ENCODE measurements at regions not wholly inside any gene's neighbourhood (a gene's known extent, or its start where the extent isn't known, plus 50 kb on each side); places are given as distances from the start of the nearest gene placed in this dataset.

DNA sequence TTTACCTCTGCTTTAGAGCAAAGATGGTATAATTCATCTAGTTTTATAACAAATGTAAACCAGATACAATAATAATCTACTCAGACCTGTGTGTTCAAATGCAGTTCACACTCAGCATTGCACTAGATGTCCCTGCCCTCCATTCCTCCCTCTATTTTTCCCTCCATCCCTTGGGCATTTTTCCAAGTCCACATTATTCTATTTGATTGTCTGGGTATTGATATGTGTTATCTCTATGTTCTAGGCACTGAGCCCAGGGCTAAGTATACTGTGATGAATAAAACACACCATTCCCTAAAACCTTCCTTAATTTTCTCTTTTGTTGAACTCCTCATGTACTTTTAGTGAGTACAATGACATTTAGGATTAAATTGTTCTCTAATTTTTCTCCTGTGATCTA is 66.2 kb upstream of the HMCN1 start:
- H3K9me3 Mint-ChIP-seq: no peaks in the 10 kb centered on the region
- H3K4me3 Mint-ChIP-seq: no peak overlapping the region
- H3K27ac Mint-ChIP-seq: peak overlapping the region in 1 of 8 donors; percentile 8
- POLR2A ChIA-PET: no interaction called here
- H3K27me3 ChIP-seq (ENCODE audit: insufficient read depth, low read length, poor library complexity, severe bottlenecking): no peaks in the 10 kb centered on the region
- H3K4me1 Mint-ChIP-seq: peaks cover 3 to 12% (median 5%) of the 10 kb centered on the region in 3 donors
- no peaks in the 10 kb centered on the region for H3K36me3 Mint-ChIP-seq
- H3K36me3 ChIP-seq (ENCODE audit: insufficient read depth, low read length): no peaks in the 10 kb centered on the region
- no peaks in the 10 kb centered on the region for H3K27me3 Mint-ChIP-seq
- no peak for DNase-seq
- H3K4me1 ChIP-seq (ENCODE audit: insufficient read depth, low read length): no peaks in the 10 kb centered on the region
- CTCF ChIA-PET: no interaction called here
- H3K9me3 ChIP-seq (ENCODE audit: low read length): no peaks in the 10 kb centered on the region
- H3K4me3 ChIP-seq (ENCODE audit: low read length): no peak overlapping the region
- no peak overlapping the region for H3K27ac ChIP-seq (ENCODE audit: low read depth, low read length)

DNA sequence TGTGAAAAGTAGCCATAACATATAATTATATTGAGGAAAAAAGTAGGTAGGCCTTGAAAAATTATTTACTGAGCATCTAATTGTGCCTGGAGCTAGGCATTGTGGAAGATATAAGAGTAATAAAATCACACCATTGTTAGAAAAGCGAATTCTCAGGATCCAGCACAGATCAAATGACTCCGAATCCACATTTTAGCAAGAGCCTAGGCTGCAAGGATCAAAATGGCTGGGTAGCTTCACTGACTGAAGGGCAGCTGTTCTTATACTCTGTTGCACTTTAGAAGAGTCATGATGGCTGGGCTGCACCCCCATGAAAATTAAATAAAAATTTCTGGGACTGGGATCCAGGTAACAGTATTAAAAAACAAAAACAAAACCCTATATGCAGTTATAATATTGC is 67.6 kb upstream of the HMCN1 start:
- Mint-ChIP-seq H3K36me3 (peaks cover 0 to 1% (median 0%) of the 10 kb centered on the region in 3 donors), H3K4me1 (peaks cover 0 to 10% (median 5%) of the 10 kb centered on the region in 3 donors), H3K4me3 (no peak overlapping the region), H3K9me3 (no peaks in the 10 kb centered on the region), H3K27me3 (no peaks in the 10 kb centered on the region), H3K27ac (no peak overlapping the region)
- H3K4me1 ChIP-seq (ENCODE audit: insufficient read depth, low read length): no peaks in the 10 kb centered on the region
- H3K4me3 ChIP-seq (ENCODE audit: low read length): no peak overlapping the region
- no peak overlapping the region for H3K27ac ChIP-seq (ENCODE audit: low read depth, low read length)
- CTCF ChIA-PET: no interaction called here
- no peaks in the 10 kb centered on the region for H3K36me3 ChIP-seq (ENCODE audit: insufficient read depth, low read length)
- H3K9me3 ChIP-seq (ENCODE audit: low read length): no peaks in the 10 kb centered on the region
- H3K27me3 ChIP-seq (ENCODE audit: insufficient read depth, low read length, poor library complexity, severe bottlenecking): no peaks in the 10 kb centered on the region
- DNase-seq: no peak
- POLR2A ChIA-PET: interaction anchor here (0.7 kb wide), 1 partner anchor 343 kb away, joined by 5 read pairs; no protein-coding TSS in a partner anchor

- H3K4me1 Mint-ChIP-seq: peaks cover 0 to 2% (median 0%) of the 10 kb centered on the region in 3 donors
- H3K36me3 Mint-ChIP-seq: peaks cover 0 to 1% (median 0%) of the 10 kb centered on the region in 3 donors
- no peaks in the 10 kb centered on the region for H3K9me3 Mint-ChIP-seq
- CTCF ChIA-PET: no interaction called here
- peaks cover 0 to 2% of the 10 kb centered on the region in 2 donors for H3K27me3 Mint-ChIP-seq
- H3K27ac Mint-ChIP-seq: no peak overlapping the region
- no peak overlapping the region for H3K4me3 Mint-ChIP-seq
- Histone ChIP-seq H3K36me3 (ENCODE audit: insufficient read depth, low read length) (no peaks in the 10 kb centered on the region), H3K4me3 (ENCODE audit: low read length) (no peak overlapping the region), H3K27ac (ENCODE audit: low read depth, low read length) (no peak overlapping the region), H3K27me3 (ENCODE audit: insufficient read depth, low read length, poor library complexity, severe bottlenecking) (no peaks in the 10 kb centered on the region), H3K9me3 (ENCODE audit: low read length) (no peaks in the 10 kb centered on the region), H3K4me1 (ENCODE audit: insufficient read depth, low read length) (no peaks in the 10 kb centered on the region)
- POLR2A ChIA-PET: no interaction called here
- no peak for DNase-seq
Observed at GRCh38 chr1:185663771-185664296, 70.4 kb upstream of the HMCN1 start.

- Mint-ChIP-seq H3K4me1 (peaks cover 0 to 2% (median 0%) of the 10 kb centered on the region in 3 donors), H3K27ac (peak overlapping the region in 1 of 8 donors; percentile 41), H3K4me3 (no peak overlapping the region), H3K36me3 (peaks cover 0 to 1% (median 0%) of the 10 kb centered on the region in 3 donors), H3K27me3 (peaks cover 0 to 2% of the 10 kb centered on the region in 2 donors), H3K9me3 (no peaks in the 10 kb centered on the region)
- CTCF ChIA-PET: no interaction called here
- H3K9me3 ChIP-seq (ENCODE audit: low read length): no peaks in the 10 kb centered on the region
- no peak overlapping the region for H3K4me3 ChIP-seq (ENCODE audit: low read length)
- no peaks in the 10 kb centered on the region for H3K4me1 ChIP-seq (ENCODE audit: insufficient read depth, low read length)
- POLR2A ChIA-PET: no interaction called here
- H3K27ac ChIP-seq (ENCODE audit: low read depth, low read length): no peak overlapping the region
- no peak for DNase-seq
- H3K36me3 ChIP-seq (ENCODE audit: insufficient read depth, low read length): no peaks in the 10 kb centered on the region
- H3K27me3 ChIP-seq (ENCODE audit: insufficient read depth, low read length, poor library complexity, severe bottlenecking): no peaks in the 10 kb centered on the region
Observed at GRCh38 chr1:185663332-185663731, 70.9 kb upstream of the HMCN1 start.

GRCh38 chr1:185661971-185662370 is 72.2 kb upstream of the HMCN1 start:
- Histone ChIP-seq H3K27ac (ENCODE audit: low read depth, low read length) (no peak overlapping the region), H3K27me3 (ENCODE audit: insufficient read depth, low read length, poor library complexity, severe bottlenecking) (no peaks in the 10 kb centered on the region), H3K9me3 (ENCODE audit: low read length) (no peaks in the 10 kb centered on the region), H3K4me1 (ENCODE audit: insufficient read depth, low read length) (no peaks in the 10 kb centered on the region), H3K4me3 (ENCODE audit: low read length) (no peak overlapping the region), H3K36me3 (ENCODE audit: insufficient read depth, low read length) (no peaks in the 10 kb centered on the region)
- Mint-ChIP-seq H3K36me3 (peaks cover 0 to 1% (median 0%) of the 10 kb centered on the region in 3 donors), H3K4me3 (no peak overlapping the region), H3K4me1 (peaks cover 0 to 2% (median 0%) of the 10 kb centered on the region in 3 donors), H3K27ac (no peak overlapping the region), H3K9me3 (no peaks in the 10 kb centered on the region), H3K27me3 (peaks cover 0 to 2% of the 10 kb centered on the region in 2 donors)
- ChIA-PET CTCF (interaction anchor here (1.2 kb wide), 1 partner anchor 49 kb away, joined by 3 read pairs; no protein-coding TSS in a partner anchor), POLR2A (no interaction called here)
- no peak for DNase-seq

DNA sequence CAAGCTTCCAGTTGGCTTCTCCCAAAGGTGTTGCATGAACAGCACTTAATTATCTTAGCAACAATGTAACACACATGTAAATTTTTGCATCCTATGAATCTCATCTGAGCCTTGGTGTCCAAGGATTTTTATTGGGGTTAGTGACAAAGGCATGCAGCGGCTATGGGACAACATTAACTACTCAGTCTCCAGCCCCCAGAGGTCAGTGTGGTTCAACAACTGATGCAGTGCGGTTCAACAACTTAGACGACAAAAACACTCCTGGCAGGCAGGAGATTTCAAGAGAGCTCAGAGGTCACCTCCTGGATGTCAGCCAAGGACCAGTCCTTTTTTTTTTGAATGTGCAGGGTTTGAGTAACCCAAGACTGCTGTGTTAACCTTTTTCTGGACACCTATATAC is 77.5 kb upstream of the HMCN1 start:
- Histone ChIP-seq H3K27me3 (ENCODE audit: insufficient read depth, low read length, poor library complexity, severe bottlenecking) (no peaks in the 10 kb centered on the region), H3K4me1 (ENCODE audit: insufficient read depth, low read length) (no peaks in the 10 kb centered on the region), H3K9me3 (ENCODE audit: low read length) (no peaks in the 10 kb centered on the region), H3K4me3 (ENCODE audit: low read length) (no peak overlapping the region), H3K27ac (ENCODE audit: low read depth, low read length) (no peak overlapping the region), H3K36me3 (ENCODE audit: insufficient read depth, low read length) (no peaks in the 10 kb centered on the region)
- DNase-seq: no peak
- peaks cover 0 to 11% (median 0%) of the 10 kb centered on the region in 5 donors for H3K9me3 Mint-ChIP-seq
- ChIA-PET CTCF (no interaction called here), POLR2A (no interaction called here)
- no peak overlapping the region for H3K4me3 Mint-ChIP-seq
- H3K27me3 Mint-ChIP-seq: peaks cover 0 to 3% of the 10 kb centered on the region in 2 donors
- no peaks in the 10 kb centered on the region for H3K4me1 Mint-ChIP-seq
- no peak overlapping the region for H3K27ac Mint-ChIP-seq
- H3K36me3 Mint-ChIP-seq: peaks cover 0 to 8% (median 0%) of the 10 kb centered on the region in 3 donors

- ChIA-PET CTCF (no interaction called here), POLR2A (no interaction called here)
- no peak overlapping the region for H3K4me3 Mint-ChIP-seq
- H3K27me3 ChIP-seq (ENCODE audit: insufficient read depth, low read length, poor library complexity, severe bottlenecking): no peaks in the 10 kb centered on the region
- H3K4me1 ChIP-seq (ENCODE audit: insufficient read depth, low read length): no peaks in the 10 kb centered on the region
- H3K36me3 Mint-ChIP-seq: peaks cover 0 to 8% (median 0%) of the 10 kb centered on the region in 3 donors
- H3K27ac ChIP-seq (ENCODE audit: low read depth, low read length): no peak overlapping the region
- no peaks in the 10 kb centered on the region for H3K9me3 ChIP-seq (ENCODE audit: low read length)
- H3K4me3 ChIP-seq (ENCODE audit: low read length): no peak overlapping the region
- peaks cover 0 to 11% (median 0%) of the 10 kb centered on the region in 5 donors for H3K9me3 Mint-ChIP-seq
- no peaks in the 10 kb centered on the region for H3K36me3 ChIP-seq (ENCODE audit: insufficient read depth, low read length)
- no peak overlapping the region for H3K27ac Mint-ChIP-seq
- no peaks in the 10 kb centered on the region for H3K4me1 Mint-ChIP-seq
- DNase-seq: no peak
- peaks cover 0 to 3% of the 10 kb centered on the region in 2 donors for H3K27me3 Mint-ChIP-seq
Observed at GRCh38 chr1:185654952-185655314, 79.3 kb upstream of the HMCN1 start.

DNA sequence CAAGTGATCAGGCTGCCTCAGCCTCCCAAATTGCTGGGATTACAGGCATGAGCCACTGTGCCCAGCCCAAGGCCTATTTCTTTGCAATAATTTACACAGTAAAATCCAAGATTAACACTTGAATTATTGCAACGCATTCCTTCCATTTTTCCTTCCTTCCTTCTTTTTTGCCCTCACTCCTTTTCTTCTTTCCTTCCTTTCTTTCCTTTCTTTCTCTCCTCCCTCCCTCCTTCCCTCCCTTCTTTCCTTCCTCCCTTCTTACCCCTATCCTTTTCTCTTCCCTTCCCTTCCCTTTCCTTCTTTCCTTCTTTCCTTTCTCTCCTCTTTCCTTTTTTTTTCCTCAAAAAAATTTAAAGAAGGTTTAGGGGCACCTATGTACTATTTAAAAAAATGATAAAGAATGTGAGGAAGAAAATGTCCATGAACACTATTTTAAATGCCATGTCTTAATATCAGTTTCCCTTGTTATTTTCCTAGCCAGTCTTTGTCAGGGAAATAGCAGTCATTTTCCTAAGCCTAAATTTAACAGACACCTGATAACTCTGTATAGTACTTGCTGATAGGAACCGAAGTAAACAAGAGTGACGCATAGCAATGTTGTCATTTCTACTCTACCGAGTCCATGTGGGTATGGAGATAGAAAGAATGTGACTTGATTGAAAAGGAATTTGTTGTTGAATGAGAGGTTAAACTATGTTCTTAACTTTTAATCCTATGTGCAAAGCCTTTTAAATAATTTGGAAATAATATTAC is 79.8 kb upstream of the HMCN1 start:
- Histone ChIP-seq H3K9me3 (ENCODE audit: low read length) (no peaks in the 10 kb centered on the region), H3K27me3 (ENCODE audit: insufficient read depth, low read length, poor library complexity, severe bottlenecking) (no peaks in the 10 kb centered on the region), H3K36me3 (ENCODE audit: insufficient read depth, low read length) (no peaks in the 10 kb centered on the region), H3K4me3 (ENCODE audit: low read length) (no peak overlapping the region), H3K4me1 (ENCODE audit: insufficient read depth, low read length) (no peaks in the 10 kb centered on the region), H3K27ac (ENCODE audit: low read depth, low read length) (no peak overlapping the region)
- Mint-ChIP-seq H3K9me3 (peaks cover 0 to 11% (median 0%) of the 10 kb centered on the region in 5 donors), H3K27me3 (peaks cover 0 to 2% of the 10 kb centered on the region in 2 donors), H3K36me3 (peaks cover 0 to 8% (median 0%) of the 10 kb centered on the region in 3 donors), H3K4me3 (no peak overlapping the region), H3K4me1 (peaks cover 0 to 4% (median 0%) of the 10 kb centered on the region in 3 donors), H3K27ac (no peak overlapping the region)
- ChIA-PET POLR2A (no interaction called here), CTCF (no interaction called here)
- DNase-seq: no peak
